Suprapubic skin (tissue), 3 donors: ENCODE measurements at regions not wholly inside any gene's neighbourhood (a gene's known extent, or its start where the extent isn't known, plus 50 kb on each side); places are given as distances from the start of the nearest gene placed in this dataset.

Source experiments
- CTCF ChIP-seq, 2 donors: fragments of 200-600 bp in 1 of 2; fragments of 450-650 bp in 1 of 2; sonication (generic) in 1 of 2; IDR thresholded peaks; one replicate each; pipeline ENCODE4 v1.5.1; 2016 to 2019; ENCODE audit warnings: antibody characterized with exemption in 2 of 2, mild to moderate bottlenecking in 1 of 2, moderate library complexity in 1 of 2
- POLR2A ChIP-seq, 2 donors: fragments of 450-650 bp; IDR thresholded peaks; one replicate each; pipeline ENCODE4 v1.6.1; 2017; ENCODE audit warnings: antibody characterized with exemption in 2 of 2, mild to moderate bottlenecking in 2 of 2, moderate library complexity in 2 of 2

DNA sequence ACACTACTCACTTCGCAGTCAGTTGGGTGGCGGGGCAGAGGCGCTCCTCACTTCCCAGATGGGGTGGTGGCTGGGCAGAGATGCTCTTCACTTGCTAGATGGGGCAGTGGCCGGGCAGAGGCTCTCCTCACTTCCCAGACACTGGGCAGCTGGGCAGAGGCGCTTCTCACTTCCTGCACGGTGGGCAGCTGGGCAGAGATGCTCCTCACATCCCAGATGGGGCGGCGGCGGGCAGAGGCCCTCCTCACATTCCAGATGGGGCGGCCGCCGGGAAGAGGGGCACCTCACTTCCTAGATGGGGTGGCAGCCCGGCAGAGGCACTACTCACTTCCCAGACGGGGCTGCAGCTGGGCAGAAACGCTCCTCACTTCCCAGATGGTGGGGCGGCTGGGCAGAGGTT is 199.8 kb downstream of the RTL9 start:
- no peak for TF ChIP-seq CTCF (IDR thresholded peaks at IDR 0.05)
- no peak for TF ChIP-seq POLR2A (IDR thresholded peaks at IDR 0.05)
